NCI-H2081 treated with DMSO at 0.1 percent for 48 hours (cell line): ENCODE measurements at regions not wholly inside any gene's neighbourhood (a gene's known extent, or its start where the extent isn't known, plus 50 kb on each side); places are given as distances from the start of the nearest gene placed in this dataset.

Experiments
- DNase-seq: peaks from one replicate; lab custom pipeline; 2025; lab: John Stamatoyannopoulos, UW

- DNase-seq, result no peak
These were observed 2898.7 kb upstream of the PCDH20 start for GRCh38 chr13:64314331-64314730.

- no peak for DNase-seq
These were observed 2896.3 kb upstream of the PCDH20 start for GRCh38 chr13:64311948-64312347.

GRCh38 chr13:64311112-64311511, 2895.5 kb upstream of the PCDH20 start:
- DNase-seq, result no peak

GRCh38 chr13:64305246-64305645, 2889.6 kb upstream of the PCDH20 start:
- DNase-seq, result no peak

GRCh38 chr13:64300239-64300638, 2884.6 kb upstream of the PCDH20 start:
- no peak for DNase-seq

- DNase-seq, result no peak
These were observed 2878.3 kb upstream of the PCDH20 start for GRCh38 chr13:64293923-64294322.

GRCh38 chr13:64289702-64290101, 2874.1 kb upstream of the PCDH20 start:
- DNase-seq, result no peak

- no peak for DNase-seq
These were observed 2868.3 kb upstream of the PCDH20 start for GRCh38 chr13:64283926-64284325.

- DNase-seq, result no peak
These were observed 2862.8 kb upstream of the PCDH20 start for GRCh38 chr13:64278493-64278892.

GRCh38 chr13:64277097-64277496, 2861.4 kb upstream of the PCDH20 start:
- DNase-seq, result no peak

- DNase-seq, result no peak
These were observed 2860.6 kb upstream of the PCDH20 start for GRCh38 chr13:64276232-64276631.

- no peak for DNase-seq
These were observed 2859.0 kb upstream of the PCDH20 start for GRCh38 chr13:64274481-64275217.

GRCh38 chr13:64273780-64274179, 2858.1 kb upstream of the PCDH20 start:
- no peak for DNase-seq

GRCh38 chr13:64272681-64273080, 2857.0 kb upstream of the PCDH20 start:
- no peak for DNase-seq

- DNase-seq, result no peak
These were observed 2850.4 kb upstream of the PCDH20 start for GRCh38 chr13:64266024-64266423.

GRCh38 chr13:64263285-64263684, 2847.6 kb upstream of the PCDH20 start:
- no peak for DNase-seq

- no peak for DNase-seq
These were observed 2841.1 kb upstream of the PCDH20 start for GRCh38 chr13:64256751-64257150.

GRCh38 chr13:64255988-64256387, 2840.3 kb upstream of the PCDH20 start:
- no peak for DNase-seq

GRCh38 chr13:64248371-64249065, 2832.9 kb upstream of the PCDH20 start:
- no peak for DNase-seq

GRCh38 chr13:64239372-64239771, 2823.7 kb upstream of the PCDH20 start:
- DNase-seq, result no peak

GRCh38 chr13:64234255-64234654, 2818.6 kb upstream of the PCDH20 start:
- DNase-seq, result no peak

GRCh38 chr13:64223016-64223415, 2807.4 kb upstream of the PCDH20 start:
- no peak for DNase-seq

- DNase-seq, result no peak
These were observed 2791.0 kb upstream of the PCDH20 start for GRCh38 chr13:64206430-64207225.
